ENCODE measurements at regions not wholly inside any gene's neighbourhood (a gene's known extent, or its start where the extent isn't known, plus 50 kb on each side); places are given as distances from the start of the nearest gene placed in this dataset.
"Not testable (repeated sequence)": the region's sequence is repeated elsewhere in the genome, so short reads cannot be mapped to it uniquely, and the experiment has no call there.

GRCh38 chr2:91500246-91500977 lies 2808.9 kb downstream of the RPIA start:
- H3K9ac ChIP-seq (ENCODE audit: low read length); H3K27me3 ChIP-seq (ENCODE audit: low read depth, low read length); H3K79me2 ChIP-seq (ENCODE audit: low read length); H3K4me3 ChIP-seq (ENCODE audit: low read length); H3K4me2 ChIP-seq (ENCODE audit: low read length); H3K4me1 ChIP-seq (ENCODE audit: low read length); H2AFZ ChIP-seq (ENCODE audit: low read depth, low read length); H3K27ac ChIP-seq (ENCODE audit: low read length); H3K9me3 ChIP-seq (ENCODE audit: insufficient read depth, low read length); H4K20me1 ChIP-seq (ENCODE audit: insufficient read depth, low read length); H3K36me3 ChIP-seq (replicated peaks; ENCODE audit: low read depth, low read length): not testable (repeated sequence)

- H3K79me2 ChIP-seq (ENCODE audit: low read length); H3K36me3 ChIP-seq (replicated peaks; ENCODE audit: low read depth, low read length); H4K20me1 ChIP-seq (ENCODE audit: insufficient read depth, low read length); H3K9me3 ChIP-seq (ENCODE audit: insufficient read depth, low read length); H3K4me1 ChIP-seq (ENCODE audit: low read length); H3K4me2 ChIP-seq (ENCODE audit: low read length); H3K27me3 ChIP-seq (ENCODE audit: low read depth, low read length); H3K9ac ChIP-seq (ENCODE audit: low read length); H2AFZ ChIP-seq (ENCODE audit: low read depth, low read length); H3K4me3 ChIP-seq (ENCODE audit: low read length); H3K27ac ChIP-seq (ENCODE audit: low read length): not testable (repeated sequence)
Observed at GRCh38 chr2:91500978-91501310, 2809.5 kb downstream of the RPIA start.

- not testable (repeated sequence) for H3K27me3 ChIP-seq (ENCODE audit: low read depth, low read length); H3K9ac ChIP-seq (ENCODE audit: low read length); H3K9me3 ChIP-seq (ENCODE audit: insufficient read depth, low read length); H3K79me2 ChIP-seq (ENCODE audit: low read length); H2AFZ ChIP-seq (ENCODE audit: low read depth, low read length); H3K36me3 ChIP-seq (replicated peaks; ENCODE audit: low read depth, low read length); H3K4me1 ChIP-seq (ENCODE audit: low read length); H3K27ac ChIP-seq (ENCODE audit: low read length); H3K4me3 ChIP-seq (ENCODE audit: low read length); H4K20me1 ChIP-seq (ENCODE audit: insufficient read depth, low read length); H3K4me2 ChIP-seq (ENCODE audit: low read length)
Observed at GRCh38 chr2:91501481-91502080, 2810.1 kb downstream of the RPIA start.

- H3K27ac ChIP-seq (ENCODE audit: low read length); H3K27me3 ChIP-seq (ENCODE audit: low read depth, low read length); H3K36me3 ChIP-seq (replicated peaks; ENCODE audit: low read depth, low read length); H3K79me2 ChIP-seq (ENCODE audit: low read length); H3K9me3 ChIP-seq (ENCODE audit: insufficient read depth, low read length); H3K9ac ChIP-seq (ENCODE audit: low read length); H3K4me1 ChIP-seq (ENCODE audit: low read length); H3K4me3 ChIP-seq (ENCODE audit: low read length); H3K4me2 ChIP-seq (ENCODE audit: low read length); H2AFZ ChIP-seq (ENCODE audit: low read depth, low read length); H4K20me1 ChIP-seq (ENCODE audit: insufficient read depth, low read length): not testable (repeated sequence)
Observed at GRCh38 chr2:91503572-91503958, 2812.1 kb downstream of the RPIA start.

- H2AFZ ChIP-seq (ENCODE audit: low read depth, low read length); H3K4me2 ChIP-seq (ENCODE audit: low read length); H3K4me1 ChIP-seq (ENCODE audit: low read length); H3K9me3 ChIP-seq (ENCODE audit: insufficient read depth, low read length); H4K20me1 ChIP-seq (ENCODE audit: insufficient read depth, low read length); H3K27me3 ChIP-seq (ENCODE audit: low read depth, low read length); H3K9ac ChIP-seq (ENCODE audit: low read length); H3K36me3 ChIP-seq (replicated peaks; ENCODE audit: low read depth, low read length); H3K27ac ChIP-seq (ENCODE audit: low read length); H3K79me2 ChIP-seq (ENCODE audit: low read length); H3K4me3 ChIP-seq (ENCODE audit: low read length): not testable (repeated sequence)
Observed at GRCh38 chr2:91503959-91504741, 2812.7 kb downstream of the RPIA start.

- H3K36me3 ChIP-seq (replicated peaks; ENCODE audit: low read depth, low read length); H3K9ac ChIP-seq (ENCODE audit: low read length); H4K20me1 ChIP-seq (ENCODE audit: insufficient read depth, low read length); H3K9me3 ChIP-seq (ENCODE audit: insufficient read depth, low read length); H3K4me1 ChIP-seq (ENCODE audit: low read length); H3K79me2 ChIP-seq (ENCODE audit: low read length); H3K4me3 ChIP-seq (ENCODE audit: low read length); H2AFZ ChIP-seq (ENCODE audit: low read depth, low read length); H3K4me2 ChIP-seq (ENCODE audit: low read length); H3K27ac ChIP-seq (ENCODE audit: low read length); H3K27me3 ChIP-seq (ENCODE audit: low read depth, low read length): not testable (repeated sequence)
Observed at GRCh38 chr2:91508816-91509215, 2817.3 kb downstream of the RPIA start.

GRCh38 chr2:91509276-91509675 lies 2817.8 kb downstream of the RPIA start:
- H3K27ac ChIP-seq (ENCODE audit: low read length); H3K9me3 ChIP-seq (ENCODE audit: insufficient read depth, low read length); H3K4me3 ChIP-seq (ENCODE audit: low read length); H3K4me1 ChIP-seq (ENCODE audit: low read length); H2AFZ ChIP-seq (ENCODE audit: low read depth, low read length); H3K27me3 ChIP-seq (ENCODE audit: low read depth, low read length); H3K36me3 ChIP-seq (replicated peaks; ENCODE audit: low read depth, low read length); H3K4me2 ChIP-seq (ENCODE audit: low read length); H3K79me2 ChIP-seq (ENCODE audit: low read length); H3K9ac ChIP-seq (ENCODE audit: low read length); H4K20me1 ChIP-seq (ENCODE audit: insufficient read depth, low read length): not testable (repeated sequence)

GRCh38 chr2:91511166-91511565 lies 2819.7 kb downstream of the RPIA start:
- H3K4me1 ChIP-seq (ENCODE audit: low read length); H4K20me1 ChIP-seq (ENCODE audit: insufficient read depth, low read length); H3K27ac ChIP-seq (ENCODE audit: low read length); H3K9ac ChIP-seq (ENCODE audit: low read length); H2AFZ ChIP-seq (ENCODE audit: low read depth, low read length); H3K27me3 ChIP-seq (ENCODE audit: low read depth, low read length); H3K79me2 ChIP-seq (ENCODE audit: low read length); H3K36me3 ChIP-seq (replicated peaks; ENCODE audit: low read depth, low read length); H3K4me2 ChIP-seq (ENCODE audit: low read length); H3K9me3 ChIP-seq (ENCODE audit: insufficient read depth, low read length); H3K4me3 ChIP-seq (ENCODE audit: low read length): not testable (repeated sequence)

- not testable (repeated sequence) for H3K36me3 ChIP-seq (replicated peaks; ENCODE audit: low read depth, low read length); H3K79me2 ChIP-seq (ENCODE audit: low read length)
Observed at GRCh38 chr2:91515966-91516365, 2824.5 kb downstream of the RPIA start.

More at GRCh38 chr2:91515966-91516365, 2824.5 kb downstream of the RPIA start:
- H4K20me1 ChIP-seq (ENCODE audit: insufficient read depth, low read length); H3K9ac ChIP-seq (ENCODE audit: low read length); H3K4me2 ChIP-seq (ENCODE audit: low read length); H3K27me3 ChIP-seq (ENCODE audit: low read depth, low read length); H3K9me3 ChIP-seq (ENCODE audit: insufficient read depth, low read length); H3K4me1 ChIP-seq (ENCODE audit: low read length); H3K27ac ChIP-seq (ENCODE audit: low read length); H2AFZ ChIP-seq (ENCODE audit: low read depth, low read length); H3K4me3 ChIP-seq (ENCODE audit: low read length): not testable (repeated sequence)

Data from OCI-LY3 (cell line).